Fibroblast of the aortic adventitia (primary cell): ENCODE measurements at regions not wholly inside any gene's neighbourhood (a gene's known extent, or its start where the extent isn't known, plus 50 kb on each side); places are given as distances from the start of the nearest gene placed in this dataset.

Experiments
- DNase-seq: peaks from one replicate; pipeline ENCODE4 v3.0.0-alpha.2; 2010; ENCODE audit warnings: low read depth
- H3K4me3 ChIP-seq: 2 replicates; pipeline ENCODE4 v1.5.1; 2011; ENCODE audit warnings: low read depth, mild to moderate bottlenecking, control low read depth, low read length, moderate library complexity
- TF ChIP-seq, protein P1 (sequence below): IDR thresholded peaks from 2 replicates; pipeline ENCODE4 v1.5.1; 2011; ENCODE audit warnings: mild to moderate bottlenecking, low read length, control low read depth, inconsistent platforms; ENCODE audit not compliant: insufficient read depth

DNA sequence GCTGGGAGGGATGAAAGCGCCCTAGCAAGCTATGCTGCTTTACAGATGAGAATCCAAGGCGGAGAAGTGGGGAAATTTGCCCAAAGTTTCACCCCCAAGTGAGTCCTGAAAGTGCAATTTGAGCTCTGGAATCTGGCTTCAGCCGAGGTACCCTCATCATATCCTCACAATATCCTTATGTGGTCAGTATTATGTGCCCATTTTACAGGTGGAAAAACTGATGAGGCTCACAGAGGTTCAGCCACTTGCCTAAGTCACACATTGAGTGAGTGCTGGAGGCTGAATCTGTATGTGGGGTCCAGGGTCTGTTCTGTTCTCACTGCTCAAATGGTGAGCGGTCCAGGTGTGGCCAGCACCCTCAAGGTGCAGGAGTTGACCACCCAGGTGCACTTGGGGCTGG is 85.3 kb downstream of the MATN1 start:
- TF ChIP-seq, protein P1, sequence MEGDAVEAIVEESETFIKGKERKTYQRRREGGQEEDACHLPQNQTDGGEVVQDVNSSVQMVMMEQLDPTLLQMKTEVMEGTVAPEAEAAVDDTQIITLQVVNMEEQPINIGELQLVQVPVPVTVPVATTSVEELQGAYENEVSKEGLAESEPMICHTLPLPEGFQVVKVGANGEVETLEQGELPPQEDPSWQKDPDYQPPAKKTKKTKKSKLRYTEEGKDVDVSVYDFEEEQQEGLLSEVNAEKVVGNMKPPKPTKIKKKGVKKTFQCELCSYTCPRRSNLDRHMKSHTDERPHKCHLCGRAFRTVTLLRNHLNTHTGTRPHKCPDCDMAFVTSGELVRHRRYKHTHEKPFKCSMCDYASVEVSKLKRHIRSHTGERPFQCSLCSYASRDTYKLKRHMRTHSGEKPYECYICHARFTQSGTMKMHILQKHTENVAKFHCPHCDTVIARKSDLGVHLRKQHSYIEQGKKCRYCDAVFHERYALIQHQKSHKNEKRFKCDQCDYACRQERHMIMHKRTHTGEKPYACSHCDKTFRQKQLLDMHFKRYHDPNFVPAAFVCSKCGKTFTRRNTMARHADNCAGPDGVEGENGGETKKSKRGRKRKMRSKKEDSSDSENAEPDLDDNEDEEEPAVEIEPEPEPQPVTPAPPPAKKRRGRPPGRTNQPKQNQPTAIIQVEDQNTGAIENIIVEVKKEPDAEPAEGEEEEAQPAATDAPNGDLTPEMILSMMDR = no peak
- H3K4me3 ChIP-seq = no peak overlapping the region
- no peak for DNase-seq

DNA sequence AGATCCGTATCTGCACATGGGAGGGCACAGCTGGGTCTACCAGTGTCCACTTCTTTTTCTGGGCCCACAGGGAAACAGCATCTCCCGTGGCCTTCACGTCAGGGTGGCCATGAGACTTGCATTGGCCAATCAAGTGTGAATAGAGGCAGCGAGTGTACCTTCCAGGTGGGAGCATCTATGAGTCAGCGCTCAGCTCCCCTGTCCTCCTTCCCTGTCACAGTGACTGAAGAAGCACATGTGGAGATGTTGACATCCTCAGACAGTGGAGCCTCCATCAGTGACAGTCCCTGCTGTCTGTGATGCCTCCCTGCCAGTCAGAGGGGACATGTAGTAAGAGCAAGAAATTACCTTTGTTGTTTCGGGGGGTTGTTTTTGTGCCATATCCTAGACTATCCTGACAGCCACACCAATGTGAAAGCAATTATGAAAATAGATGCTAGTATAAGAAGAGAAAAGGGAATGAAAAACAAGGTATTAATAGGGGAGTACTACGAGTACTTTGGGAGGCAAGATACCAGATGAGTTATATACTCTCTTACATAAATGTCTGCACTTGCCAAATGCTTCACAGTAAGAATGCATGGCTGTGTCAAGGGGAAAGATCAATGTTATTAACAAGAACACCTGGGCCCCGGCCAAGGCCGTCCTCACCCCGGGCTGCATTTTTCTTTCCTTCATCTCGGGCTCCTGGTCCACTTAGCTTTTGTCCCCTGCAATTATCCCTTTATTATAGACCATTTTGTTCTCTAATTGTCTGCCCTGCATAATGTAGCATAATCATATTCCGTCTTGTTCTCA is 86.0 kb downstream of the MATN1 start:
- TF ChIP-seq, protein P1 = no peak
- DNase-seq = peak; percentile 11
- no peak overlapping the region for H3K4me3 ChIP-seq

DNA sequence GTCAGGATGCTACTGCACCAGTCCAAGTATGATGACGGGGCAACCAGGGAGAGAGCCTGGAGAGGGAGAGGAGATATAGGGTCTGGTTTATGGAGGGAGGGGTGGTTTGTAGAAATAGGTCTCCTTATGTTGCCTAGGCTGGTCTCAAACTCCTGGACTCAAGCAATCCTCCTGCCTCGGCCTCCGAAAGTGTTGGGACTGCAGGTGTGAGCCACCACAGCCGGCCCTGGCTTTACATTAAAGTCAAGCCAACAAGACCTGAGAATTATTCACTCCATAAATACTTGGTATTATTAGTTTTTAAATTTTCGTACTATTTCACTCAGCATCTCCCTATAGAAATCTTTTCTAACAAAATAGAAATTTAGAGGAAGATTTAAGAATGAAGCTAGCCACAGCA is 86.8 kb downstream of the MATN1 start:
- no peak for DNase-seq
- no peak overlapping the region for H3K4me3 ChIP-seq
- TF ChIP-seq, protein P1 = no peak

DNA sequence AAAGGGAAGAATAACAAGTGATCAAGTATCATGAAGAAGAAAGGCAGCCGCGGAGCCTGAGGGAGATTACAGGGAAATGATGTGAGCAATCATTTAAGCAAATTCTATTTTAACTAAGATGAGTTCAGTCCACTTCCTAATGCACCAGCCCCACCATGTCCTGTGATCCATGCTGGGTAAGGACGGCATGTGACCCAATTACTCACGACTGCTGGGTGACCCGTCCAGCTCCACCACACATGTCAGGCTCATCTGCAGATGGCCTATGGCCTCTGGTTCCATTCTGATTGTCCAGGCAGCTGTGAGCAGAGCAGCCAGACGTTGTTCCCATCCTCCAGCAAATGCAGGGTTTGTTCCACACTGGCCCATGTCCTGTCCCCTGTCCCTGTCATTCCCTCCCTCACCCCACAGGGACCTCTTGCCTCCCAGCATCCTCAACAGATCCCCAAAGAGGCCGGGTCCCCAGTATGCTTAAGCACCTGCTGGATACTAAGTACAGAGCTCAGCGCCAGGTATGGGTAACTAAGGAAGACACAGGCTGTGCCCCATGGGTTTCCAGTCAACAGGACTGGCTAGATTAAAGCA is 87.9 kb downstream of the MATN1 start:
- DNase-seq = no peak
- TF ChIP-seq, protein P1 = no peak
- H3K4me3 ChIP-seq = no peak overlapping the region

DNA sequence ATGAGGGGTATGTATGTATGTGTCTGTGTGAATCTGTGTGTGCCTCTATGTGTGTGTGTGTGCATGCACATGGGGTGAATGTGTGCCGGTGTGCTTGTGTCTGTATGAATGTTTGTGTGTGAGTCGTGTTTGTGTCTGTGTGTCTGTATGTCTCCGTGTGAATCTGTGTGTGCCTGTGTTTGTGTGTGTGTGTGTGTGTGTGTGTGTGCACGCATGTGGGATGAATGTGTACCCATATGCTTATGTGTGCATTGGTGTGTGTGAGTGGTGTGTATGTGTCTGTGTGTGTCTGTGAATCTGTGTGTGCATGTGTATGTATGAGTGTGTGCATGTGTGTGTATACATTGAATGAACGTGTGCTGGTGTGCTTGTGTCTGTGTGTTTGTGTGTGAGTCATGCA is 88.9 kb downstream of the MATN1 start:
- TF ChIP-seq, protein P1 = no peak
- DNase-seq = no peak
- no peak overlapping the region for H3K4me3 ChIP-seq

DNA sequence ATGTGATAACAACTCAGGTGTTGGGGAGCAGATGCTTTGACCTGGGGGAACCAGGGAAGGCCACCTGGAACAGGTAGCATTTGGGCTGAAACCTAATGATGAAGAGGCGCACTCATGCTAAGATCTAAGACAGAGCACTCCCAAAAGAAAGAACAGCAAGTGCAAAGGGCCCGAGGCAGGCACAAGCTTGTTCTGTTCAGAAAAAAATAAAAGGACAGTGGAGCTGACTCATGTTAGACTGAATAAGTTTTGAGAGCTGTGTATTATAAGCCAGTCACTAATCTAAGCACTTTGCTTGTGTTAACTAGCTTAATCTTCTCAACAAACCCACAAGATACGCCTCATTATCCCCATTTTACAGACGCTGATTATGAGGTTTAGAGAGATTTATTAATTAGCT is 90.1 kb downstream of the MATN1 start:
- TF ChIP-seq, protein P1 = no peak
- no peak for DNase-seq
- H3K4me3 ChIP-seq = no peak overlapping the region
